HEK293T (cell line): ENCODE measurements at regions not wholly inside any gene's neighbourhood (a gene's known extent, or its start where the extent isn't known, plus 50 kb on each side); places are given as distances from the start of the nearest gene placed in this dataset.

ENCODE experiments used
- BHLHE40 ChIP-seq: fragments of 450-650 bp; IDR thresholded peaks from 2 replicates; pipeline ENCODE4 v1.6.1; 2016; ENCODE audit warnings: mild to moderate bottlenecking, moderate library complexity, borderline replicate concordance
- ELF4 ChIP-seq: fragments of 450-650 bp; IDR thresholded peaks from 2 replicates; pipeline ENCODE4 v1.6.1; 2017; ENCODE audit warnings: antibody characterized with exemption
- FOXA1 ChIP-seq: fragments of 450-650 bp; IDR thresholded peaks from 2 replicates; pipeline ENCODE4 v1.6.1; 2016; ENCODE audit warnings: mild to moderate bottlenecking
- FOXM1 ChIP-seq: fragments of 450-650 bp; IDR thresholded peaks from 2 replicates; pipeline ENCODE4 v1.6.1; 2017; ENCODE audit warnings: mild to moderate bottlenecking, borderline replicate concordance
- HDGF ChIP-seq: fragments of 450-650 bp; IDR thresholded peaks from 2 replicates; pipeline ENCODE4 v1.6.1; 2017; ENCODE audit warnings: antibody characterized with exemption, borderline replicate concordance
- NFRKB ChIP-seq: fragments of 450-650 bp; IDR thresholded peaks from 2 replicates; pipeline ENCODE4 v1.6.1; 2016; ENCODE audit warnings: mild to moderate bottlenecking, moderate library complexity
- SUZ12 ChIP-seq: fragments of 450-650 bp; IDR thresholded peaks from 2 replicates; pipeline ENCODE4 v1.6.1; 2016; ENCODE audit warnings: mild to moderate bottlenecking
- TARDBP ChIP-seq: fragments of 450-650 bp; IDR thresholded peaks from 2 replicates; pipeline ENCODE4 v1.6.1; 2016

- no peak for TF ChIP-seq SUZ12
- TF ChIP-seq FOXA1, result no peak
- TF ChIP-seq TARDBP, result no peak
- no peak for TF ChIP-seq BHLHE40
- TF ChIP-seq FOXM1, result no peak
- TF ChIP-seq NFRKB, result no peak
- TF ChIP-seq ELF4, result no peak
- no peak for TF ChIP-seq HDGF
Observed at GRCh38 chr17:45577571-45578279, 87.2 kb upstream of the PLEKHM1 start.
